A549 (cell line): ENCODE measurements at regions not wholly inside any gene's neighbourhood (a gene's known extent, or its start where the extent isn't known, plus 50 kb on each side); places are given as distances from the start of the nearest gene placed in this dataset.
A peak's percentile ranks its signal among the peaks of the same experiment; 100 is the strongest.

Experiments
- ATAC-seq, 2 experiments: fragments of 200-7000 bp in 1 of 2; fragments of >200 bp in 1 of 2; cut with Nextera tagmentation in 1 of 2; cut with Tn5 transposase in 1 of 2; 3 replicates each; pipeline versions ENCODE4 v1.8.0 to v1.9.1; 2018 to 2020; ENCODE audit warnings: mild to moderate bottlenecking in 1 of 2, moderate library complexity in 1 of 2
- CTCF ChIA-PET: fragments of 300-600 bp; sonication (Branson Sonifier 250); formaldehyde crosslinking; extraction: SDS; loops from one replicate; lab custom pipeline; 2021; ENCODE audit warnings: antibody characterized with exemption, inconsistent platforms; lab: Yijun Ruan, JAX
- POLR2A ChIA-PET: fragments of 350-600 bp; formaldehyde crosslinking; extraction: SDS; loops from one replicate; lab custom pipeline; 2021; ENCODE audit warnings: antibody characterized with exemption, inconsistent platforms; lab: Yijun Ruan, JAX
- DNase-seq, 2 experiments: peaks; one replicate each; pipeline versions ENCODE4 v3.0.0 to v3.0.0-alpha.2; 2011 to 2016; ENCODE audit warnings: low read depth in 1 of 2, low spot score in 1 of 2
- FAIRE-seq: peaks from 2 replicates; lab custom pipeline; 2011; peaks lifted over from hg19 to GRCh38; lab: Jason Lieb, UNC
- H3K27ac ChIP-seq, 2 experiments: fragments of >200 bp; sonication (Bioruptor Twin); formaldehyde crosslinking; 3 replicates each; pipeline ENCODE4 v1.5.1; 2016 to 2017
- H3K4me1 ChIP-seq: fragments of >200 bp; sonication (Bioruptor Twin); formaldehyde crosslinking; 3 replicates; pipeline ENCODE4 v1.6.1; 2016
- H3K4me2 ChIP-seq: fragments of >200 bp; sonication (Bioruptor Twin); formaldehyde crosslinking; 3 replicates; pipeline ENCODE4 v1.6.1; 2016
- H3K4me3 ChIP-seq: fragments of >200 bp; sonication (Bioruptor Twin); formaldehyde crosslinking; 3 replicates; pipeline ENCODE4 v1.5.1; 2016
- H3K9me3 ChIP-seq: fragments of >200 bp; sonication (Bioruptor Twin); formaldehyde crosslinking; 3 replicates; pipeline ENCODE4 v1.6.1; 2016
- BCL3 ChIP-seq: fragments of >200 bp; sonication (Bioruptor Twin); formaldehyde crosslinking; IDR thresholded peaks from 3 replicates; pipeline ENCODE4 v1.6.1; 2016
- CBX8 ChIP-seq: fragments of 200-600 bp; sonication (generic); IDR thresholded peaks from 2 replicates; pipeline ENCODE4 v1.6.1; 2016
- CEBPB ChIP-seq, 2 experiments: fragments of >200 bp in 1 of 2; sonication (Bioruptor Twin) in 1 of 2; formaldehyde crosslinking in 1 of 2; IDR thresholded peaks; 2 replicates each; pipeline ENCODE4 v1.6.1; 2012 to 2016
- CHD2 ChIP-seq: fragments of 150-350 bp; IDR thresholded peaks from 2 replicates; pipeline ENCODE4 v1.6.1; 2014; ENCODE audit warnings: low read length; ENCODE audit not compliant: partially characterized antibody
- GATA3 ChIP-seq: IDR thresholded peaks from 2 replicates; pipeline ENCODE4 v1.6.1; 2012; ENCODE audit warnings: borderline replicate concordance
- HOXB5 ChIP-seq: fragments of 250-450 bp; sonication (Bioruptor Pico); IDR thresholded peaks from 2 replicates; pipeline ENCODE4 v1.5.0; 2020; ENCODE audit warnings: mild to moderate bottlenecking, moderate library complexity
- JUN ChIP-seq, 2 experiments: fragments of >200 bp; sonication (Bioruptor Twin); formaldehyde crosslinking; IDR thresholded peaks; 2 replicates in 1 of 2; 3 replicates in 1 of 2; pipeline ENCODE4 v1.6.1; 2016 to 2017
- MAZ ChIP-seq: fragments of 150-350 bp; IDR thresholded peaks from 2 replicates; pipeline ENCODE4 v1.6.1; 2014; ENCODE audit warnings: antibody characterized with exemption, low read depth, low read length, borderline replicate concordance
- MYC ChIP-seq: IDR thresholded peaks from 2 replicates; pipeline ENCODE4 v1.6.1; 2012; ENCODE audit warnings: mild to moderate bottlenecking, inconsistent platforms, low read length, improper control_type of control experiment, borderline replicate concordance
- POLR2AphosphoS2 ChIP-seq: conservative IDR thresholded peaks from 2 replicates; pipeline ENCODE4 v1.6.1; 2012; ENCODE audit warnings: low read length, improper control_type of control experiment, inconsistent platforms
- RNF2 ChIP-seq: fragments of 200-600 bp; sonication (generic); IDR thresholded peaks from 2 replicates; pipeline ENCODE4 v1.6.1; 2016; ENCODE audit warnings: low read depth, mild to moderate bottlenecking, antibody characterized with exemption, moderate library complexity, borderline replicate concordance
- WGBS: methylation state at CpG from one replicate; pipeline ENCODE4 v1.1.6; 2017; ENCODE audit errors: missing lambda C conversion rate; 5-methylcytosine and 5-hydroxymethylcytosine counted together
- TF ChIP-seq, protein P1 (sequence below): IDR thresholded peaks from 2 replicates; pipeline ENCODE4 v1.6.1; 2012
- TF ChIP-seq, protein P2 (sequence below): fragments of 200-600 bp; sonication (generic); IDR thresholded peaks from 2 replicates; pipeline ENCODE4 v1.6.1; 2016; ENCODE audit warnings: antibody characterized with exemption, mild to moderate bottlenecking, moderate library complexity
- TF ChIP-seq, protein P3 (sequence below): fragments of 150-350 bp; IDR thresholded peaks from 2 replicates; pipeline ENCODE4 v1.6.1; 2014; ENCODE audit warnings: low read depth, mild to moderate bottlenecking, low read length
- TF ChIP-seq, protein P4 (sequence below): fragments of >200 bp; sonication (Bioruptor Twin); formaldehyde crosslinking; IDR thresholded peaks from 2 replicates; pipeline ENCODE4 v1.6.1; 2016

DNA sequence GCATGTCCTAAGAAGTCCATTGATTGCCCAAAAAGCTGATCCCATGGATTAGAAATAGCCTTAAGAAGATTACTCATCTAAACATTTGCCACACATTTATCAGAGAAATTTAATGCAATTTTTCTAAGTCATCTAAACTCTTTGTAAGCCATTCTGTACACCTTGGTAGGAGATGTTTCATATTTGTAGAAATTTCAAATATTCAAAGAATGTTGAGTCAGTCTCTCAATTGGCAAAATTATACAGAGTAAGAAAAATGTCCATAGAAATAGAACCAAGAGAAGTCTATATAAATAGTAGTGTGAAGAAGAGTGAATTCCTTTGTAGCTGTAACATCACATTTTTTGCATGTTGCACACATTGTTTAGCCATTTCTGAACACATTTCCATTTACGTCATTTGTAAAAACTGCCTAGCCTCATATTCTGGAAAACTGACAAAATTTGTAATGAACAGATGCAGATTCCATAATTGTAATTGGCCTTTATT, 128.6 kb downstream of the MSTN start (continued):
- TF ChIP-seq HOXB5, result no peak
- no peak for TF ChIP-seq CHD2
- peak; percentile 43 to 68; a peak in 1 of 5 replicates for TF ChIP-seq JUN (IDR thresholded peaks at IDR 0.05)
- TF ChIP-seq, protein P1, sequence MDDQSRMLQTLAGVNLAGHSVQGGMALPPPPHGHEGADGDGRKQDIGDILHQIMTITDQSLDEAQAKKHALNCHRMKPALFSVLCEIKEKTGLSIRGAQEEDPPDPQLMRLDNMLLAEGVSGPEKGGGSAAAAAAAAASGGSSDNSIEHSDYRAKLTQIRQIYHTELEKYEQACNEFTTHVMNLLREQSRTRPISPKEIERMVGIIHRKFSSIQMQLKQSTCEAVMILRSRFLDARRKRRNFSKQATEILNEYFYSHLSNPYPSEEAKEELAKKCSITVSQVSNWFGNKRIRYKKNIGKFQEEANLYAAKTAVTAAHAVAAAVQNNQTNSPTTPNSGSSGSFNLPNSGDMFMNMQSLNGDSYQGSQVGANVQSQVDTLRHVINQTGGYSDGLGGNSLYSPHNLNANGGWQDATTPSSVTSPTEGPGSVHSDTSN, result no peak
- TF ChIP-seq BCL3, result peak; percentile 71; the same call in 1 of the 3 replicates
- TF ChIP-seq, protein P2, sequence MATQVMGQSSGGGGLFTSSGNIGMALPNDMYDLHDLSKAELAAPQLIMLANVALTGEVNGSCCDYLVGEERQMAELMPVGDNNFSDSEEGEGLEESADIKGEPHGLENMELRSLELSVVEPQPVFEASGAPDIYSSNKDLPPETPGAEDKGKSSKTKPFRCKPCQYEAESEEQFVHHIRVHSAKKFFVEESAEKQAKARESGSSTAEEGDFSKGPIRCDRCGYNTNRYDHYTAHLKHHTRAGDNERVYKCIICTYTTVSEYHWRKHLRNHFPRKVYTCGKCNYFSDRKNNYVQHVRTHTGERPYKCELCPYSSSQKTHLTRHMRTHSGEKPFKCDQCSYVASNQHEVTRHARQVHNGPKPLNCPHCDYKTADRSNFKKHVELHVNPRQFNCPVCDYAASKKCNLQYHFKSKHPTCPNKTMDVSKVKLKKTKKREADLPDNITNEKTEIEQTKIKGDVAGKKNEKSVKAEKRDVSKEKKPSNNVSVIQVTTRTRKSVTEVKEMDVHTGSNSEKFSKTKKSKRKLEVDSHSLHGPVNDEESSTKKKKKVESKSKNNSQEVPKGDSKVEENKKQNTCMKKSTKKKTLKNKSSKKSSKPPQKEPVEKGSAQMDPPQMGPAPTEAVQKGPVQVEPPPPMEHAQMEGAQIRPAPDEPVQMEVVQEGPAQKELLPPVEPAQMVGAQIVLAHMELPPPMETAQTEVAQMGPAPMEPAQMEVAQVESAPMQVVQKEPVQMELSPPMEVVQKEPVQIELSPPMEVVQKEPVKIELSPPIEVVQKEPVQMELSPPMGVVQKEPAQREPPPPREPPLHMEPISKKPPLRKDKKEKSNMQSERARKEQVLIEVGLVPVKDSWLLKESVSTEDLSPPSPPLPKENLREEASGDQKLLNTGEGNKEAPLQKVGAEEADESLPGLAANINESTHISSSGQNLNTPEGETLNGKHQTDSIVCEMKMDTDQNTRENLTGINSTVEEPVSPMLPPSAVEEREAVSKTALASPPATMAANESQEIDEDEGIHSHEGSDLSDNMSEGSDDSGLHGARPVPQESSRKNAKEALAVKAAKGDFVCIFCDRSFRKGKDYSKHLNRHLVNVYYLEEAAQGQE, result no peak
- TF ChIP-seq RNF2, result no peak
- peak in 1 of 2 experiments; percentile 75; a peak in 2 of 4 replicates for TF ChIP-seq CEBPB (IDR thresholded peaks at IDR 0.05)
- TF ChIP-seq, protein P3, sequence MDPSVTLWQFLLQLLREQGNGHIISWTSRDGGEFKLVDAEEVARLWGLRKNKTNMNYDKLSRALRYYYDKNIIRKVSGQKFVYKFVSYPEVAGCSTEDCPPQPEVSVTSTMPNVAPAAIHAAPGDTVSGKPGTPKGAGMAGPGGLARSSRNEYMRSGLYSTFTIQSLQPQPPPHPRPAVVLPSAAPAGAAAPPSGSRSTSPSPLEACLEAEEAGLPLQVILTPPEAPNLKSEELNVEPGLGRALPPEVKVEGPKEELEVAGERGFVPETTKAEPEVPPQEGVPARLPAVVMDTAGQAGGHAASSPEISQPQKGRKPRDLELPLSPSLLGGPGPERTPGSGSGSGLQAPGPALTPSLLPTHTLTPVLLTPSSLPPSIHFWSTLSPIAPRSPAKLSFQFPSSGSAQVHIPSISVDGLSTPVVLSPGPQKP, result no peak
- TF ChIP-seq GATA3, result peak; percentile 88; the same call in 1 of the 2 replicates
- no peak for TF ChIP-seq MYC
- TF ChIP-seq, protein P4, sequence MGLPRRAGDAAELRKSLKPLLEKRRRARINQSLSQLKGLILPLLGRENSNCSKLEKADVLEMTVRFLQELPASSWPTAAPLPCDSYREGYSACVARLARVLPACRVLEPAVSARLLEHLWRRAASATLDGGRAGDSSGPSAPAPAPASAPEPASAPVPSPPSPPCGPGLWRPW, result peak; percentile 26; the same call in 1 of the 2 replicates

DNA sequence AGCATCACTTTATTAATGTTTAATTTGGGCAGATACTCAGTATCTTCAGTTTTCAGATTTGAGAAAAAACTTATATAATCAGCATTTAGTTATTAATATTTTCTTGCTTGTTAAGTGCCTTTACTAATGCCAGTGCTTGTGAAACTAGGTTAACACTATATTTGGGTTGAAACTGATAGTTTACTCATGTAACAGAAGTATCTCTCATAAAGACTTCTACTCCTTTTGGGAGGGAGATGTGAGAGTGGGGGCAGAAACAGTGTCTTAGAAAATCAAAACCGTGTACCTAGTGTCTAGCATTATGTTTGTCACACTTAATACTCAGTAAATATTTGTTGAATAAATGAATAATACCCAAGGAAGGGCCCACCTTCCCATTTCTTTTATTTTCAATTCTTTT, 129.5 kb downstream of the MSTN start:
- 0% methylated on average over 1 of the region's 1 CpG for WGBS
- no peak for FAIRE-seq

DNA sequence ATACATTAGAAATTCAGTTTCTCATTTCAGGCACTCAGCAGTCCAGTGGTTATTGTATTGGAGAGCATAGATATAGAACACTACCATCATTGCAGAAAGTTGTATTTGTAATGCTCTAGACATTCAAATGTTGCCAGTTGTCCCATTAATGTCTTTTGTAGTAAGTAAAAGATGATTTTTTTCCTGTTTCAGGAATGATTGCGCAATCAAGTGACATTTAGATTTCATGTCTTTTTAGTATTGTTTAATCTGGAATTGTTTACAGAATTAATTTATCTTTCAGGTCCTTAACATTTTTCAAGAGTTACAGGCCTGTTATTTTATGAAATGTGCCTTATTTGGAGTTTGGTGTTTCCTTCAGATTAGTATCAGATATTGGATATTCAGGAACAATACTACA, 134.7 kb downstream of the MSTN start:
- CTCF ChIA-PET, result no interaction called here
- H3K27ac ChIP-seq, result no peak overlapping the region
- POLR2A ChIA-PET, result no interaction called here
- 89% methylated on average over 1 of the region's 1 CpG for WGBS
- TF ChIP-seq CEBPB (IDR thresholded peaks at IDR 0.05) (peak; percentile 100), MAZ (no peak)
- TF ChIP-seq, all 56 proteins: peak for 1
- FAIRE-seq (no peak), ATAC-seq (no peak), DNase-seq (no peak)
- Histone ChIP-seq H3K4me1 (peaks cover 11% of the 10 kb centered on the region), H3K4me2 (peak overlapping the region; percentile 8; the same call in 1 of the 3 replicates), H3K9me3 (no peaks in the 10 kb centered on the region), H3K4me3 (no peak overlapping the region)

More for the DNA sequence above, 129.5 kb downstream of the MSTN start:
- no peak for TF ChIP-seq POLR2AphosphoS2
- no peak for TF ChIP-seq CBX8
- TF ChIP-seq, protein P1, result no peak
- H3K9me3 ChIP-seq, result peaks cover 7% of the 10 kb centered on the region; the same call in 1 of the 3 replicates
- H3K4me2 ChIP-seq, result peak overlapping the region; percentile 57
- peaks cover 35% of the 10 kb centered on the region for H3K4me1 ChIP-seq
- no peak overlapping the region for H3K4me3 ChIP-seq
- ChIA-PET CTCF (interaction anchor here (0.6 kb wide), 1 partner anchor 36 kb away, joined by 3 read pairs; no protein-coding TSS in a partner anchor), POLR2A (no interaction called here)
- DNase-seq (no peak), ATAC-seq (peak in 1 of 2 experiments; percentile 49; a peak in 3 of 6 replicates)
- H3K27ac ChIP-seq, result peak overlapping the region; percentile 73 to 77
